Testis (tissue), 2 donors: ENCODE measurements at regions not wholly inside any gene's neighbourhood (a gene's known extent, or its start where the extent isn't known, plus 50 kb on each side); places are given as distances from the start of the nearest gene placed in this dataset.

Source experiments
- POLR2A ChIP-seq: fragments of 450-650 bp; IDR thresholded peaks from one replicate; pipeline ENCODE4 v1.6.1; 2017; ENCODE audit warnings: antibody characterized with exemption, mild to moderate bottlenecking, moderate library complexity
- TF ChIP-seq, protein P1 (sequence below), 3 experiments: fragments of 450-650 bp in 2 of 3; fragments of 200-600 bp in 1 of 3; sonication (generic) in 1 of 3; IDR thresholded peaks; one replicate each; pipeline ENCODE4 v1.5.1; 2016 to 2019; ENCODE audit warnings: antibody characterized with exemption in 3 of 3, mild to moderate bottlenecking in 2 of 3, moderate library complexity in 1 of 3

DNA sequence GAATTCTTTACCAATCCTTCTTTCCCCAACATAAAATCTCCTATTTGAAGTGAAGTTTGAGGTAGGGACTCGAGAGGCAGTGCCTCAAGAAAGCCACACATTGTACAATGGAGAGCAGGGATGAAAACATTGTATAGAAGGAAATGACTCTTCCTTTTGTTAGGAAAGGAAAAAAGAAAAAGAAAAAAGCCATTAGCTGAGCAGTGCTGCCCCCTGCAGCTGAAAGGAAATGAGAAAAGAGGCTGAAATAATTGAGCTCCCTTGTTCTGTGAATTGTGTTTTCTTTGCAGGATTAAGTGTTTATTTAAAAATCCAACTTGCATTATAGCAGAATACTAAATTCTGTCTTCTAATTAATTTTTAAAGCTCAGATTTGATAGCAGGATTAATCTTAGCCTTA, 162.9 kb upstream of the SASH1 start:
- TF ChIP-seq, protein P1, sequence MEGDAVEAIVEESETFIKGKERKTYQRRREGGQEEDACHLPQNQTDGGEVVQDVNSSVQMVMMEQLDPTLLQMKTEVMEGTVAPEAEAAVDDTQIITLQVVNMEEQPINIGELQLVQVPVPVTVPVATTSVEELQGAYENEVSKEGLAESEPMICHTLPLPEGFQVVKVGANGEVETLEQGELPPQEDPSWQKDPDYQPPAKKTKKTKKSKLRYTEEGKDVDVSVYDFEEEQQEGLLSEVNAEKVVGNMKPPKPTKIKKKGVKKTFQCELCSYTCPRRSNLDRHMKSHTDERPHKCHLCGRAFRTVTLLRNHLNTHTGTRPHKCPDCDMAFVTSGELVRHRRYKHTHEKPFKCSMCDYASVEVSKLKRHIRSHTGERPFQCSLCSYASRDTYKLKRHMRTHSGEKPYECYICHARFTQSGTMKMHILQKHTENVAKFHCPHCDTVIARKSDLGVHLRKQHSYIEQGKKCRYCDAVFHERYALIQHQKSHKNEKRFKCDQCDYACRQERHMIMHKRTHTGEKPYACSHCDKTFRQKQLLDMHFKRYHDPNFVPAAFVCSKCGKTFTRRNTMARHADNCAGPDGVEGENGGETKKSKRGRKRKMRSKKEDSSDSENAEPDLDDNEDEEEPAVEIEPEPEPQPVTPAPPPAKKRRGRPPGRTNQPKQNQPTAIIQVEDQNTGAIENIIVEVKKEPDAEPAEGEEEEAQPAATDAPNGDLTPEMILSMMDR (IDR thresholded peaks at IDR 0.05) = peak; percentile 34 to 51 (median 47)
- no peak for TF ChIP-seq POLR2A
